ENCODE measurements at regions not wholly inside any gene's neighbourhood (a gene's known extent, or its start where the extent isn't known, plus 50 kb on each side); places are given as distances from the start of the nearest gene placed in this dataset.

DNA sequence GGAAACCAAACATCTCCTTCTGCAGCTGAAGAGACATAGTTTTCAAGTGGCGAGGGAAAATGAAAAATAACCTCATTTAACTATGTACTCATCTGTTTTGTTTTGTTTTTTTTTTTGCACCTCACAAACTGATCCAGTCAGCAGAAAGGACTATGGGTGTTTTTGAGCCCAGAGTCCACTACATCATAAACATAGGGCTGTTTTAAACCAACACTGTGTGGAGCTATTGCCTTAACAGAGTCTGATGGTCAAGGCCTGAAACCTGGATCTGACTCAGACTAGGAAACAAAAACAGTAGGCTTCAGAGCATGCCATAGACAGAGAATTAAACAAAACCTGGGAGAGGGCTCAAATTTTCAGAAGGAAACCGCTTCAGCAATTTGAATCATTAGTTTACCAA, 99.3 kb upstream of the FSHB start:
- DNase-seq = no peak
- intact Hi-C loops (cut with DNase I) = no loop called here
- WGBS, 2 donors = 76 to 79% methylated on average over 2 of the region's 2 CpGs

DNA sequence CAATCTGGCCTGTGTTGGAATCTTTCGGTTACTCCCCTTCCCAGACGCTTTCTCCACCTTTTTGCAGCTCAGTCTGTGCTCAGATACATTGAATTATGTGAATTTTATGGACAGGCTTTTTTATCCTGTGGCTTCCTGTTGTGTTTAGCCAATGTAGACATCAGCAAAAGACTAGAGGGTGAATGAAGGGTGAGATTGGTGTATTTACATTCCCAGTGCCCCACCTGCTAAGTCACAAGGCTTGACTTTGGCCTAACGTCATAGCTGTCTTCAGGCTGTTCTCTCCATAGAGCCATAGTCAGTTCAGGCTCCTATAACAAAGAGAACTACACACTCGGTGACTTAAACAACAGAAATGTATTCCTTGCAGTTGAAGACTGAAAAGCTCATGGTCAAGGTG, 97.5 kb upstream of the FSHB start:
- Histone ChIP-seq H3K27me3 (no peaks in the 10 kb centered on the region), H3K36me3 (no peaks in the 10 kb centered on the region), H3K27ac (no peak overlapping the region), H3K4me1 (no peaks in the 10 kb centered on the region), H3K9me3 (no peaks in the 10 kb centered on the region), H3K4me3 (replicated peaks in 1 of 3) (no peak overlapping the region)
- intact Hi-C loops (cut with DNase I) = no loop called here
- TF ChIP-seq, protein P1, sequence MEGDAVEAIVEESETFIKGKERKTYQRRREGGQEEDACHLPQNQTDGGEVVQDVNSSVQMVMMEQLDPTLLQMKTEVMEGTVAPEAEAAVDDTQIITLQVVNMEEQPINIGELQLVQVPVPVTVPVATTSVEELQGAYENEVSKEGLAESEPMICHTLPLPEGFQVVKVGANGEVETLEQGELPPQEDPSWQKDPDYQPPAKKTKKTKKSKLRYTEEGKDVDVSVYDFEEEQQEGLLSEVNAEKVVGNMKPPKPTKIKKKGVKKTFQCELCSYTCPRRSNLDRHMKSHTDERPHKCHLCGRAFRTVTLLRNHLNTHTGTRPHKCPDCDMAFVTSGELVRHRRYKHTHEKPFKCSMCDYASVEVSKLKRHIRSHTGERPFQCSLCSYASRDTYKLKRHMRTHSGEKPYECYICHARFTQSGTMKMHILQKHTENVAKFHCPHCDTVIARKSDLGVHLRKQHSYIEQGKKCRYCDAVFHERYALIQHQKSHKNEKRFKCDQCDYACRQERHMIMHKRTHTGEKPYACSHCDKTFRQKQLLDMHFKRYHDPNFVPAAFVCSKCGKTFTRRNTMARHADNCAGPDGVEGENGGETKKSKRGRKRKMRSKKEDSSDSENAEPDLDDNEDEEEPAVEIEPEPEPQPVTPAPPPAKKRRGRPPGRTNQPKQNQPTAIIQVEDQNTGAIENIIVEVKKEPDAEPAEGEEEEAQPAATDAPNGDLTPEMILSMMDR (IDR thresholded peaks at IDR 0.05) = no peak
- TF ChIP-seq POLR2A (IDR thresholded peaks at IDR 0.05) = no peak
- WGBS, 2 donors = 81 to 85% methylated on average over 4 of the region's 4 CpGs
- no peak for DNase-seq

More for the DNA sequence above, 99.3 kb upstream of the FSHB start:
- Histone ChIP-seq H3K36me3 (no peaks in the 10 kb centered on the region), H3K27ac (no peak overlapping the region), H3K4me3 (replicated peaks in 1 of 3) (no peak overlapping the region), H3K4me1 (no peaks in the 10 kb centered on the region), H3K27me3 (no peaks in the 10 kb centered on the region), H3K9me3 (no peaks in the 10 kb centered on the region)
- TF ChIP-seq POLR2A (IDR thresholded peaks at IDR 0.05) = no peak
- TF ChIP-seq, protein P1 (IDR thresholded peaks at IDR 0.05) = peak in 2 of 6 experiments; percentile 8 to 30

DNA sequence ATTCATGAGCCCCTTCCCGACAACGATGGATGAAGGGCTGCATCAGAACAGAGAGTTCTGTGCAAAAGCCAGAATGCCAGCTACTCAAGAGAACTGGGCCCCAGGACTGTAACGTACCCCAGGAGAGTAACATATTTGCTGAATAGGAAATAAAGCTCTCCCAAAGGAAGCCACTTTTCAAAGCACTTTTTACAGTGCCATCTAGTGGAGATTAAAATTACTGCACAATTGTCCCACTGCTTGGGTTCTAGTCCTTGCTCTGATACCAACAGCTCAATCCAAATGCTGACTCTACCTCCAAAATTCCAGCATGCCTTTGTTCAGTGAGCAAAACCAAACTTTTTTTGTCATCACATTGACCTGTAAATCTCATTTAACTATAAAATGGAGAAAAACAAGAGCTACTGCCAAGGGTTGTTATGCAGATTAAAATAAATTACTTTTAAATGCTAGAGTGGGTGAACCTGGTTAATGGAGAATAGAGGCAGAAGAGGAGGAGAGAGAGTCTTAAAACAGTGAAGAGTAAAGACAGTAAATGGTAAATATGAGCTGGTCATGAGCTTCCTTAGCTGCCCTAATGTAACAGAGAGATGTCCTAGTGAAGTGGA, 87.6 kb upstream of the FSHB start:
- DNase-seq = no peak
- TF ChIP-seq, protein P1 (IDR thresholded peaks at IDR 0.05) = peak in 4 of 6 experiments; percentile 40 to 76 (median 50)
- no peak for TF ChIP-seq POLR2A (IDR thresholded peaks at IDR 0.05)
- WGBS, 2 donors = 28 to 31% methylated on average over 3 of the region's 3 CpGs
- Histone ChIP-seq H3K9me3 (no peaks in the 10 kb centered on the region), H3K4me1 (no peaks in the 10 kb centered on the region), H3K36me3 (no peaks in the 10 kb centered on the region), H3K4me3 (replicated peaks in 1 of 3) (no peak overlapping the region), H3K27ac (no peak overlapping the region), H3K27me3 (no peaks in the 10 kb centered on the region)
- intact Hi-C loops (cut with DNase I) = no loop called here

DNA sequence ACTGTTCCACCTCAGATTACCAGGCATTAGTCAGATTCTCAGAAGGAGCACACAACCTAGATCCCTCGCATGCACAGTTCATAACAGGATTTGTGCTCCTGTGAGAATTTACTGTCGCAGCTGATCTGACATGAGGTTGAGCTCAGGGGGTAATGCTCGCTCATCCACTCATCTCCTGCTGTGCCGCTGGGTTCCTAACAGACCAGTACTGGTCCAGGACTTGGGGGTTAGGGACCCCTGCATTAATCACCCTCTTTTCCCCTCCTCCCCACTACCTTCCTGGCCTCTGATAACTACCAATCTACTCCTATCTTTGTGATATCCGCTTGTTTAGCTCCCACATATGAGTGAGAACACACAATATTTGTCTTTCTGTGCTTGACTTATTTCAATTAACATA, 83.5 kb upstream of the FSHB start:
- Histone ChIP-seq H3K27me3 (no peaks in the 10 kb centered on the region), H3K9me3 (no peaks in the 10 kb centered on the region), H3K36me3 (no peaks in the 10 kb centered on the region), H3K4me1 (no peaks in the 10 kb centered on the region), H3K4me3 (replicated peaks in 1 of 3) (no peak overlapping the region), H3K27ac (no peak overlapping the region)
- 92 to 96% methylated on average over 5 of the region's 5 CpGs for WGBS, 2 donors
- DNase-seq = no peak
- TF ChIP-seq POLR2A (IDR thresholded peaks at IDR 0.05) = no peak
- TF ChIP-seq, protein P1 (IDR thresholded peaks at IDR 0.05) = no peak
- intact Hi-C loops (cut with DNase I) = no loop called here

DNA sequence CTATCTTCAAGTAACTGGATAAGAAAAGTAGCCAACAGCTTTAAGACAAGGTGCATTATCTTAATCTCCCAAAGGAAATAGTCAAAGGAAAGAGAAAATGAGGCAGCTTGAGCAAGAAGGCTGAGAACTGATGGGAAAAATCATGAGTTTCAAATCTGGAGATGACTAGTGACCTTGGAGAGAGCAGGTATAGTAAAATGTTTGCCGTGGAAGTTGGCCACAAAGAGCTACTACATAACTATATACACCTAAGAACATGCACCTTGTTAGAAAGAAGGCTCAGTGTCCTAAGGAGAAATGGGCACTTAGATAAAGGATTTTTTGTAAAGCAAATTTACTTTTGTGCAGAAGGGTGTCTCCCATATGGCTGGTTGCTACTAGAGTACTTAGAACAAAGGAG, 80.8 kb upstream of the FSHB start:
- no peak for DNase-seq
- Histone ChIP-seq H3K36me3 (no peaks in the 10 kb centered on the region), H3K4me1 (no peaks in the 10 kb centered on the region), H3K9me3 (no peaks in the 10 kb centered on the region), H3K27ac (no peak overlapping the region), H3K4me3 (replicated peaks in 1 of 3) (no peak overlapping the region), H3K27me3 (no peaks in the 10 kb centered on the region)
- intact Hi-C loops (cut with DNase I) = no loop called here
- TF ChIP-seq, protein P1 (IDR thresholded peaks at IDR 0.05) = no peak
- no peak for TF ChIP-seq POLR2A (IDR thresholded peaks at IDR 0.05)
- 83 to 91% methylated on average over 1 of the region's 1 CpG for WGBS, 2 donors
